SK-N-SH (cell line): ENCODE measurements at regions not wholly inside any gene's neighbourhood (a gene's known extent, or its start where the extent isn't known, plus 50 kb on each side); places are given as distances from the start of the nearest gene placed in this dataset.

Experiments used
- CTCF ChIA-PET: fragments of 300-600, 350-600 bp; formaldehyde crosslinking; extraction: SDS; loops from one replicate; lab custom pipeline; 2021; lab: Yijun Ruan, JAX
- POLR2A ChIA-PET: fragments of 350-600 bp; sonication (Branson Sonifier 250); formaldehyde crosslinking; extraction: SDS; loops from one replicate; lab custom pipeline; 2020; ENCODE audit warnings: antibody characterized with exemption, inconsistent platforms; lab: Yijun Ruan, JAX
- DNase-seq: peaks from one replicate; pipeline ENCODE4 v3.0.0; 2012
- H2AFZ ChIP-seq: fragments of 200-600 bp; sonication (generic); 2 replicates; pipeline ENCODE4 v1.8.1; 2016; ENCODE audit warnings: antibody characterized with exemption, mild to moderate bottlenecking, low read depth
- H3F3A ChIP-seq: fragments of 200-600 bp; sonication (generic); replicated peaks from 2 replicates; pipeline ENCODE3; 2016; ENCODE audit warnings: antibody characterized with exemption, mild to moderate bottlenecking; ENCODE audit not compliant: insufficient read depth
- H3K27ac ChIP-seq, 2 experiments: fragments of 200-500 bp in 1 of 2; fragments of 200-600 bp in 1 of 2; sonication (Bioruptor generic) in 1 of 2; sonication (generic), shearing (Covaris generic) in 1 of 2; 2 replicates each; pipeline versions ENCODE4 v1.5.1 to v1.6.1; 2014 to 2016; ENCODE audit warnings: low read depth in 2 of 2, inconsistent platforms in 1 of 2, low read length in 1 of 2, mild to moderate bottlenecking in 1 of 2, mixed read lengths in 1 of 2
- H3K27me3 ChIP-seq: fragments of 200-600 bp; sonication (generic), shearing (Covaris generic); 2 replicates; pipeline ENCODE4 v1.6.1; 2016; ENCODE audit warnings: mixed run types; ENCODE audit not compliant: insufficient read depth
- H3K36me3 ChIP-seq, 2 experiments: fragments of 200-500 bp in 1 of 2; fragments of 200-600 bp in 1 of 2; sonication (Bioruptor generic) in 1 of 2; sonication (generic) in 1 of 2; replicated peaks in 1 of 2; 2 replicates each; pipeline versions ENCODE3 to v1.5.1; 2014 to 2016; ENCODE audit warnings: low read length in 1 of 2, mild to moderate bottlenecking in 1 of 2; ENCODE audit not compliant: insufficient read depth in 2 of 2, control insufficient read depth in 1 of 2
- H3K4me1 ChIP-seq, 2 experiments: fragments of 200-500 bp in 1 of 2; fragments of 200-600 bp in 1 of 2; sonication (Bioruptor generic) in 1 of 2; sonication (generic), shearing (Covaris generic) in 1 of 2; 2 replicates each; pipeline versions ENCODE4 v1.5.1 to v1.6.1; 2014 to 2016; ENCODE audit warnings: low read depth in 1 of 2, low read length in 1 of 2, mixed run types in 1 of 2; ENCODE audit not compliant: insufficient read depth in 2 of 2, control insufficient read depth in 1 of 2
- H3K4me2 ChIP-seq: fragments of 200-600 bp; sonication (generic), shearing (Covaris generic); 2 replicates; pipeline ENCODE4 v1.6.1; 2017; ENCODE audit warnings: mixed run types
- H3K4me3 ChIP-seq, 2 experiments: fragments of 200-500 bp in 1 of 2; fragments of 200-600 bp in 1 of 2; sonication (Bioruptor generic) in 1 of 2; sonication (generic), shearing (Covaris generic) in 1 of 2; 2 replicates each; pipeline versions ENCODE4 v1.5.1 to v1.8.1; 2014 to 2016; ENCODE audit warnings: low read depth in 2 of 2, inconsistent platforms in 1 of 2, low read length in 1 of 2, mild to moderate bottlenecking in 1 of 2, mixed read lengths in 1 of 2, moderate library complexity in 1 of 2
- H3K79me2 ChIP-seq: fragments of 200-600 bp; sonication (generic); 2 replicates; pipeline ENCODE4 v1.8.1; 2017; ENCODE audit warnings: mild to moderate bottlenecking; ENCODE audit not compliant: insufficient read depth
- H3K9ac ChIP-seq: fragments of 200-600 bp; sonication (generic); 2 replicates; pipeline ENCODE4 v1.6.1; 2017; ENCODE audit warnings: mixed run types
- H3K9me2 ChIP-seq: fragments of 200-600 bp; sonication (generic); 2 replicates; pipeline ENCODE4 v1.6.1; 2017; ENCODE audit warnings: mixed run types
- H3K9me3 ChIP-seq: fragments of 200-600 bp; sonication (generic); 2 replicates; pipeline ENCODE4 v1.6.1; 2017; ENCODE audit warnings: mixed run types, mild to moderate bottlenecking, moderate library complexity
- H4K20me1 ChIP-seq: fragments of 200-600 bp; sonication (generic); 2 replicates; pipeline ENCODE4 v1.6.1; 2017; ENCODE audit warnings: mild to moderate bottlenecking, mixed run types; ENCODE audit not compliant: insufficient read depth
- ELF1 ChIP-seq: IDR thresholded peaks from 2 replicates; pipeline ENCODE4 v1.4.0; 2012
- EZH2phosphoT487 ChIP-seq: fragments of 200-600 bp; sonication (generic); IDR thresholded peaks from 2 replicates; pipeline ENCODE4 v1.6.1; 2017; ENCODE audit warnings: low read depth, mixed run types, mild to moderate bottlenecking, antibody characterized with exemption, moderate library complexity, borderline replicate concordance
- FOXJ3 ChIP-seq: sonication (generic); formaldehyde crosslinking; IDR thresholded peaks from 2 replicates; pipeline ENCODE4 v1.5.1; 2020; ENCODE audit warnings: mild to moderate bottlenecking, missing genetic modification reagents
- GABPA ChIP-seq: IDR thresholded peaks from 2 replicates; pipeline ENCODE4 v1.4.0; 2012; ENCODE audit warnings: low read depth, mild to moderate bottlenecking
- IRF3 ChIP-seq: fragments of 150-350 bp; IDR thresholded peaks from 2 replicates; pipeline ENCODE4 v1.6.1; 2016; ENCODE audit warnings: mild to moderate bottlenecking, low read depth, low read length
- JUND ChIP-seq: IDR thresholded peaks from 2 replicates; pipeline ENCODE4 v1.4.0; 2012
- MAX ChIP-seq: IDR thresholded peaks from 2 replicates; pipeline ENCODE4 v1.4.0; 2012; ENCODE audit warnings: low read depth
- NFIC ChIP-seq: IDR thresholded peaks from 2 replicates; pipeline ENCODE4 v1.4.0; 2012; ENCODE audit warnings: borderline replicate concordance
- POLR2AphosphoS5 ChIP-seq: IDR thresholded peaks from 2 replicates; pipeline ENCODE4 v1.6.1; 2012; ENCODE audit warnings: low read depth, low read length
- RFX5 ChIP-seq: IDR thresholded peaks from 2 replicates; pipeline ENCODE4 v1.6.1; 2012; ENCODE audit warnings: mild to moderate bottlenecking, improper control_type of control experiment, low read length
- SIN3A ChIP-seq: IDR thresholded peaks from 2 replicates; pipeline ENCODE4 v1.6.1; 2012; ENCODE audit warnings: low read depth, mild to moderate bottlenecking, low read length, moderate library complexity, borderline replicate concordance
- TF ChIP-seq, protein P1 (sequence below): IDR thresholded peaks from 2 replicates; pipeline ENCODE4 v1.6.1; 2012; ENCODE audit warnings: mild to moderate bottlenecking, low read depth, low read length, moderate library complexity
- TF ChIP-seq, protein P2 (sequence below): fragments of 150-350 bp; IDR thresholded peaks from 2 replicates; pipeline ENCODE4 v1.6.1; 2017; ENCODE audit warnings: antibody characterized with exemption, low read length, low read depth, borderline replicate concordance

GRCh38 chr21:16928439-16928838 is 584.4 kb upstream of the CXADR start (continued):
- TF ChIP-seq, protein P1, sequence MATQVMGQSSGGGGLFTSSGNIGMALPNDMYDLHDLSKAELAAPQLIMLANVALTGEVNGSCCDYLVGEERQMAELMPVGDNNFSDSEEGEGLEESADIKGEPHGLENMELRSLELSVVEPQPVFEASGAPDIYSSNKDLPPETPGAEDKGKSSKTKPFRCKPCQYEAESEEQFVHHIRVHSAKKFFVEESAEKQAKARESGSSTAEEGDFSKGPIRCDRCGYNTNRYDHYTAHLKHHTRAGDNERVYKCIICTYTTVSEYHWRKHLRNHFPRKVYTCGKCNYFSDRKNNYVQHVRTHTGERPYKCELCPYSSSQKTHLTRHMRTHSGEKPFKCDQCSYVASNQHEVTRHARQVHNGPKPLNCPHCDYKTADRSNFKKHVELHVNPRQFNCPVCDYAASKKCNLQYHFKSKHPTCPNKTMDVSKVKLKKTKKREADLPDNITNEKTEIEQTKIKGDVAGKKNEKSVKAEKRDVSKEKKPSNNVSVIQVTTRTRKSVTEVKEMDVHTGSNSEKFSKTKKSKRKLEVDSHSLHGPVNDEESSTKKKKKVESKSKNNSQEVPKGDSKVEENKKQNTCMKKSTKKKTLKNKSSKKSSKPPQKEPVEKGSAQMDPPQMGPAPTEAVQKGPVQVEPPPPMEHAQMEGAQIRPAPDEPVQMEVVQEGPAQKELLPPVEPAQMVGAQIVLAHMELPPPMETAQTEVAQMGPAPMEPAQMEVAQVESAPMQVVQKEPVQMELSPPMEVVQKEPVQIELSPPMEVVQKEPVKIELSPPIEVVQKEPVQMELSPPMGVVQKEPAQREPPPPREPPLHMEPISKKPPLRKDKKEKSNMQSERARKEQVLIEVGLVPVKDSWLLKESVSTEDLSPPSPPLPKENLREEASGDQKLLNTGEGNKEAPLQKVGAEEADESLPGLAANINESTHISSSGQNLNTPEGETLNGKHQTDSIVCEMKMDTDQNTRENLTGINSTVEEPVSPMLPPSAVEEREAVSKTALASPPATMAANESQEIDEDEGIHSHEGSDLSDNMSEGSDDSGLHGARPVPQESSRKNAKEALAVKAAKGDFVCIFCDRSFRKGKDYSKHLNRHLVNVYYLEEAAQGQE = no peak

DNA sequence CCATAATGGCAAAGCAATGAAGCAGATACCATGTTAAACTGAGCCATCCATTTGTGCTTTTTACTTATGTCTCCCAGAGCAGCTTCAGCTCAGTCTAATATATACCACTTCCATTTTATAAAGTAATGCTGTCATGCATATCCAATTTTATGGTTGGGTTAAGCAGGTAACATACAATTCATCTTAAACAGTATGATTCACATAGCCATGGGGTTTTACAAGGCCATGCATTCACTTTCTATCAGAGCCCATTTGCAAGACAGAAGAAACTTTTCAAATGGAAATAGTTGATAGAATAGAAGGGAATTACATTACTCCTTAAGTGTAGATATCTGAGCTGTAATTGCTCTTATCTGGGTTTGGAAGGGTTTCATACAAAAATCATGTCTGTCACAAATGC is 580.5 kb upstream of the CXADR start:
- Histone ChIP-seq H3K79me2 (no peaks in the 10 kb centered on the region), H3K4me3 (no peak overlapping the region), H3K9ac (no peak overlapping the region), H3K9me3 (no peaks in the 10 kb centered on the region)
- TF ChIP-seq SIN3A (no peak), FOXJ3 (CRISPR knock-in tag) (no peak), GABPA (no peak), NFIC (no peak), EZH2phosphoT487 (no peak), POLR2AphosphoS5 (no peak), IRF3 (no peak), MAX (no peak), ELF1 (no peak), JUND (no peak), RFX5 (no peak)
- TF ChIP-seq, protein P1 = no peak
- TF ChIP-seq, protein P2, sequence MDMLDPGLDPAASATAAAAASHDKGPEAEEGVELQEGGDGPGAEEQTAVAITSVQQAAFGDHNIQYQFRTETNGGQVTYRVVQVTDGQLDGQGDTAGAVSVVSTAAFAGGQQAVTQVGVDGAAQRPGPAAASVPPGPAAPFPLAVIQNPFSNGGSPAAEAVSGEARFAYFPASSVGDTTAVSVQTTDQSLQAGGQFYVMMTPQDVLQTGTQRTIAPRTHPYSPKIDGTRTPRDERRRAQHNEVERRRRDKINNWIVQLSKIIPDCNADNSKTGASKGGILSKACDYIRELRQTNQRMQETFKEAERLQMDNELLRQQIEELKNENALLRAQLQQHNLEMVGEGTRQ = no peak
- TF ChIP-seq, all 33 proteins: peak for 0
- Histone ChIP-seq H3K27me3 (no peaks in the 10 kb centered on the region), H3K27ac (no peak overlapping the region), H3K9me2 (no peaks in the 10 kb centered on the region), H4K20me1 (no peaks in the 10 kb centered on the region), H3F3A (no peaks in the 10 kb centered on the region), H3K4me1 (no peaks in the 10 kb centered on the region), H3K36me3 (no peaks in the 10 kb centered on the region), H2AFZ (no peak overlapping the region), H3K4me2 (no peak overlapping the region)
- no peak for DNase-seq
- CTCF ChIA-PET = interaction anchor here (1.0 kb wide), 1 partner anchor 14 kb away, joined by 3 read pairs; no protein-coding TSS in a partner anchor
- POLR2A ChIA-PET = no interaction called here
